Neural cell (in vitro differentiated cells): ENCODE measurements at regions not wholly inside any gene's neighbourhood (a gene's known extent, or its start where the extent isn't known, plus 50 kb on each side); places are given as distances from the start of the nearest gene placed in this dataset.

ENCODE experiments used
- CTCF ChIP-seq: fragments of 450-650 bp; IDR thresholded peaks from 2 replicates; pipeline ENCODE4 v1.5.1; 2014; ENCODE audit warnings: antibody characterized with exemption, mild to moderate bottlenecking, moderate library complexity; ENCODE audit not compliant: poor library complexity, severe bottlenecking
- EP300 ChIP-seq: fragments of 450-650 bp; conservative IDR thresholded peaks from 2 replicates; pipeline ENCODE4 v1.6.1; 2014; ENCODE audit warnings: antibody characterized with exemption, mild to moderate bottlenecking, moderate library complexity; ENCODE audit not compliant: poor library complexity, severe bottlenecking
- POLR2AphosphoS5 ChIP-seq: IDR thresholded peaks from 2 replicates; pipeline ENCODE4 v1.6.1; 2012

GRCh38 chr1:239891621-239892358, 199.9 kb upstream of the FMN2 start:
- TF ChIP-seq CTCF (no peak), EP300 (no peak), POLR2AphosphoS5 (no peak)
